HL-60 (cell line): ENCODE measurements at regions not wholly inside any gene's neighbourhood (a gene's known extent, or its start where the extent isn't known, plus 50 kb on each side); places are given as distances from the start of the nearest gene placed in this dataset.

ENCODE experiments used
- CTCF ChIP-seq: IDR thresholded peaks from one replicate; pipeline ENCODE4 v1.5.1; 2011; ENCODE audit warnings: low read length, control low read depth, inconsistent platforms; ENCODE audit not compliant: insufficient read depth
- SPI1 ChIP-seq: IDR thresholded peaks from 2 replicates; pipeline ENCODE4 v1.6.1; 2012; ENCODE audit warnings: low read depth, mild to moderate bottlenecking, borderline replicate concordance

- TF ChIP-seq CTCF (no peak), SPI1 (no peak)
Measured at GRCh38 chr15:56797720-56798275, 64.5 kb upstream of the ZNF280D start.
